B cell (primary cell): ENCODE measurements at regions not wholly inside any gene's neighbourhood (a gene's known extent, or its start where the extent isn't known, plus 50 kb on each side); places are given as distances from the start of the nearest gene placed in this dataset.

Experiments used
- ATAC-seq: fragments of 200-7000 bp; cut with Tn5 transposase; one replicate; pipeline ENCODE4 v1.10.0; 2021; ENCODE audit warnings: low read depth, mild to moderate bottlenecking, moderate number of reproducible peaks, moderate library complexity
- CTCF ChIA-PET: fragments of 350-600 bp; sonication (Branson Sonifier 250); formaldehyde crosslinking; loops from one replicate; lab custom pipeline; 2021; ENCODE audit warnings: antibody characterized with exemption, inconsistent platforms; lab: Charles Lee
- POLR2A ChIA-PET: fragments of 350-600 bp; sonication (Branson Sonifier 250); formaldehyde crosslinking; loops from one replicate; lab custom pipeline; 2021; ENCODE audit warnings: antibody characterized with exemption; lab: Charles Lee
- DNase-seq: peaks from one replicate; pipeline ENCODE4 v3.0.0; 2013
- H2AFZ ChIP-seq: 2 replicates; pipeline ENCODE4 v1.6.1; 2012; ENCODE audit warnings: mild to moderate bottlenecking, low read depth, low read length; ENCODE audit not compliant: insufficient read depth, poor library complexity, severe bottlenecking
- H3K27ac ChIP-seq, 2 donors: 1 replicate in 1 of 2; 2 replicates in 1 of 2; pipeline ENCODE4 v1.5.1; 2012 to 2013; ENCODE audit warnings: low read length in 2 of 2, mild to moderate bottlenecking in 2 of 2, moderate library complexity in 1 of 2
- H3K27me3 ChIP-seq, 4 experiments: fragments of 200-600 bp in 1 of 4; sonication (generic) in 1 of 4; replicated peaks in 1 of 4; 1 replicate in 2 of 4; 2 replicates in 2 of 4; pipeline versions ENCODE4 v1.6.1 to v1.7.0; 2013 to 2016; ENCODE audit warnings: low read length in 3 of 4, mild to moderate bottlenecking in 2 of 4, mixed read lengths in 1 of 4, moderate library complexity in 1 of 4; ENCODE audit not compliant: insufficient read depth in 4 of 4, control insufficient read depth in 3 of 4; ENCODE audit errors: control extremely low read depth in 1 of 4
- H3K36me3 ChIP-seq, 2 experiments: replicated peaks in 1 of 2; 1 replicate in 1 of 2; 2 replicates in 1 of 2; pipeline versions ENCODE4 v1.6.1 to v1.7.1; 2013; ENCODE audit warnings: low read length in 1 of 2; ENCODE audit not compliant: insufficient read depth in 2 of 2, control insufficient read depth in 1 of 2; ENCODE audit errors: control extremely low read depth in 1 of 2, extremely low read depth in 1 of 2
- H3K4me1 ChIP-seq, 2 donors: fragments of 200-600 bp in 1 of 2; sonication (generic) in 1 of 2; 1 replicate in 1 of 2; 2 replicates in 1 of 2; pipeline versions ENCODE4 v1.5.1 to v1.6.1; 2013 to 2017; ENCODE audit warnings: low read length in 2 of 2; ENCODE audit not compliant: control insufficient read depth in 2 of 2, insufficient read depth in 2 of 2
- H3K4me2 ChIP-seq: replicated peaks from 2 replicates; pipeline ENCODE3; 2012; ENCODE audit warnings: mild to moderate bottlenecking, low read depth, low read length; ENCODE audit not compliant: poor library complexity, severe bottlenecking
- H3K4me3 ChIP-seq, 5 experiments: fragments of 200-600 bp in 1 of 5; sonication (generic) in 1 of 5; 1 replicate in 3 of 5; 2 replicates in 2 of 5; pipeline versions ENCODE4 v1.5.1 to v1.7.0; 2011 to 2016; ENCODE audit warnings: low read length in 4 of 5, mild to moderate bottlenecking in 4 of 5, low read depth in 2 of 5, control low read depth in 1 of 5, moderate library complexity in 1 of 5; ENCODE audit not compliant: insufficient read depth in 1 of 5; ENCODE audit errors: control extremely low read depth in 1 of 5, extremely low read depth in 1 of 5
- H3K79me2 ChIP-seq: fragments of 200-600 bp; sonication (generic); one replicate; pipeline ENCODE4 v1.6.0; 2016; ENCODE audit warnings: low read length; ENCODE audit not compliant: control insufficient read depth, insufficient read depth
- H3K9ac ChIP-seq: fragments of 200-600 bp; sonication (generic); 2 replicates; pipeline ENCODE4 v1.6.1; 2017; ENCODE audit warnings: mild to moderate bottlenecking, low read length, moderate library complexity
- H3K9me3 ChIP-seq, 3 donors: one replicate each; pipeline versions ENCODE4 v1.6.1 to v1.7.1; 2013; ENCODE audit warnings: low read length in 2 of 3; ENCODE audit not compliant: control insufficient read depth in 2 of 3, insufficient read depth in 1 of 3; ENCODE audit errors: control extremely low read depth in 1 of 3
- H4K20me1 ChIP-seq: 2 replicates; pipeline ENCODE4 v1.6.0; 2012; ENCODE audit warnings: mild to moderate bottlenecking, low read length; ENCODE audit not compliant: insufficient read depth, control insufficient read depth, poor library complexity, severe bottlenecking
- H3K27ac Mint-ChIP-seq: one replicate; pipeline ENCODE4 v1.8.0; 2021; ENCODE audit warnings: mixed read lengths
- H3K27me3 Mint-ChIP-seq: one replicate; pipeline ENCODE4 v1.8.0; 2021; ENCODE audit warnings: mixed read lengths
- H3K4me1 Mint-ChIP-seq: one replicate; pipeline ENCODE4 v1.8.0; 2021; ENCODE audit warnings: mixed read lengths
- H3K4me3 Mint-ChIP-seq: one replicate; pipeline ENCODE4 v1.8.0; 2021; ENCODE audit warnings: mixed read lengths
- H3K9me3 Mint-ChIP-seq: one replicate; pipeline ENCODE4 v1.8.0; 2022; ENCODE audit warnings: mixed read lengths; ENCODE audit not compliant: insufficient read depth
- CTCF ChIP-seq: fragments of 200-600 bp; IDR thresholded peaks from one replicate; pipeline ENCODE4 v1.8.0; 2022; ENCODE audit warnings: antibody characterized with exemption, mild to moderate bottlenecking
- EZH2 ChIP-seq: IDR thresholded peaks from 2 replicates; pipeline ENCODE4 v1.6.1; 2012; ENCODE audit warnings: borderline replicate concordance, low read depth, mild to moderate bottlenecking, moderate library complexity, low read length; ENCODE audit not compliant: insufficient read depth, poor library complexity, severe bottlenecking
- WGBS: methylation state at CpG from one replicate; pipeline ENCODE4 v1.1.5; 2013; ENCODE audit warnings: missing lambda C conversion rate; ENCODE audit not compliant: insufficient coverage; 5-methylcytosine and 5-hydroxymethylcytosine counted together
- intact Hi-C: fragments of 100-400 bp; cut with micrococcal nuclease; formaldehyde crosslinking; loops from one replicate; pipeline ENCODE4 v1.10.0; 2022

- H3K36me3 ChIP-seq = no peaks in the 10 kb centered on the region
- H3K27ac ChIP-seq = no peak overlapping the region
- H3K9me3 ChIP-seq = no peaks in the 10 kb centered on the region
- Mint-ChIP-seq H3K27ac (no peak overlapping the region), H3K9me3 (peaks cover 2% of the 10 kb centered on the region), H3K4me1 (no peaks in the 10 kb centered on the region), H3K27me3 (no peaks in the 10 kb centered on the region), H3K4me3 (no peak overlapping the region)
- TF ChIP-seq CTCF (no peak), EZH2 (no peak)
- intact Hi-C loops = no loop called here
- no peaks in the 10 kb centered on the region for H3K27me3 ChIP-seq
- H3K79me2 ChIP-seq = no peaks in the 10 kb centered on the region
- no peak overlapping the region for H3K4me3 ChIP-seq
- 100% methylated on average over 1 of the region's 1 CpG for whole genome bisulfite sequencing
- no peaks in the 10 kb centered on the region for H4K20me1 ChIP-seq
- DNase-seq (no peak), ATAC-seq (no peak)
- no peak overlapping the region for H2AFZ ChIP-seq
- CTCF ChIA-PET = no interaction called here
- POLR2A ChIA-PET = no interaction called here
- no peaks in the 10 kb centered on the region for H3K4me1 ChIP-seq
- no peak overlapping the region for H3K9ac ChIP-seq
- no peak overlapping the region for H3K4me2 ChIP-seq
Observed at GRCh38 chr9:26301659-26302058, 590.9 kb downstream of the CAAP1 start.

- no peaks in the 10 kb centered on the region for H4K20me1 ChIP-seq
- no peaks in the 10 kb centered on the region for H3K27me3 ChIP-seq
- no peaks in the 10 kb centered on the region for H3K79me2 ChIP-seq
- H3K4me3 ChIP-seq = no peak overlapping the region
- H3K27me3 Mint-ChIP-seq = no peaks in the 10 kb centered on the region
- no peak overlapping the region for H3K4me3 Mint-ChIP-seq
- ChIA-PET CTCF (no interaction called here), POLR2A (no interaction called here)
- H3K27ac ChIP-seq = no peak overlapping the region
- H2AFZ ChIP-seq = no peak overlapping the region
- TF ChIP-seq CTCF = no peak
- TF ChIP-seq EZH2 = no peak
- no peak overlapping the region for H3K4me2 ChIP-seq
- no CpG with 5 or more reads among the region's 3 CpGs for WGBS
- H3K36me3 ChIP-seq = no peaks in the 10 kb centered on the region
- H3K9ac ChIP-seq = no peak overlapping the region
- no peaks in the 10 kb centered on the region for H3K9me3 ChIP-seq
- H3K4me1 ChIP-seq = no peaks in the 10 kb centered on the region
- no peak for ATAC-seq
- intact Hi-C loops = no loop called here
- H3K9me3 Mint-ChIP-seq = no peaks in the 10 kb centered on the region
- H3K4me1 Mint-ChIP-seq = no peaks in the 10 kb centered on the region
- H3K27ac Mint-ChIP-seq = no peak overlapping the region
- no peak for DNase-seq
Observed at GRCh38 chr9:26301046-26301445, 591.6 kb downstream of the CAAP1 start.
